NT2/D1 (cell line): ENCODE measurements at regions not wholly inside any gene's neighbourhood (a gene's known extent, or its start where the extent isn't known, plus 50 kb on each side); places are given as distances from the start of the nearest gene placed in this dataset.

ENCODE experiments used
- SUZ12 ChIP-seq: IDR thresholded peaks from 2 replicates; pipeline ENCODE4 v1.6.1; 2011; ENCODE audit not compliant: insufficient read length, insufficient read depth; ENCODE audit errors: extremely low read depth
- YY1 ChIP-seq: IDR thresholded peaks from 2 replicates; pipeline ENCODE4 v1.6.1; 2011; ENCODE audit not compliant: insufficient read length, insufficient read depth
- ZNF274 ChIP-seq: IDR thresholded peaks from 2 replicates; pipeline ENCODE4 v1.6.1; 2011; ENCODE audit warnings: mild to moderate bottlenecking, low read depth, low read length

GRCh38 chr6:76612954-76613353, 540.5 kb upstream of the IMPG1 start:
- TF ChIP-seq YY1 (no peak), ZNF274 (no peak), SUZ12 (no peak)
